Mammary epithelial cell (primary cell): ENCODE measurements at regions not wholly inside any gene's neighbourhood (a gene's known extent, or its start where the extent isn't known, plus 50 kb on each side); places are given as distances from the start of the nearest gene placed in this dataset.
"Not testable (repeated sequence)": the region's sequence is repeated elsewhere in the genome, so short reads cannot be mapped to it uniquely, and the experiment has no call there.

Experiments
- EZH2 ChIP-seq: IDR thresholded peaks from 2 replicates; pipeline ENCODE4 v1.6.1; 2012; ENCODE audit warnings: low read length, inconsistent platforms, borderline replicate concordance
- TF ChIP-seq, protein P1 (sequence below), 2 donors: IDR thresholded peaks in 1 of 2; conservative IDR thresholded peaks in 1 of 2; 2 replicates each; pipeline ENCODE4 v1.5.1; 2011 to 2012; ENCODE audit warnings: inconsistent platforms in 2 of 2, low read length in 2 of 2, mild to moderate bottlenecking in 2 of 2, control low read depth in 1 of 2, low read depth in 1 of 2; ENCODE audit not compliant: insufficient read depth in 1 of 2; ENCODE audit errors: extremely low read depth in 1 of 2

GRCh38 chr1:80288750-80289149 lies 1282.2 kb upstream of the ADGRL4 start:
- TF ChIP-seq, protein P1, sequence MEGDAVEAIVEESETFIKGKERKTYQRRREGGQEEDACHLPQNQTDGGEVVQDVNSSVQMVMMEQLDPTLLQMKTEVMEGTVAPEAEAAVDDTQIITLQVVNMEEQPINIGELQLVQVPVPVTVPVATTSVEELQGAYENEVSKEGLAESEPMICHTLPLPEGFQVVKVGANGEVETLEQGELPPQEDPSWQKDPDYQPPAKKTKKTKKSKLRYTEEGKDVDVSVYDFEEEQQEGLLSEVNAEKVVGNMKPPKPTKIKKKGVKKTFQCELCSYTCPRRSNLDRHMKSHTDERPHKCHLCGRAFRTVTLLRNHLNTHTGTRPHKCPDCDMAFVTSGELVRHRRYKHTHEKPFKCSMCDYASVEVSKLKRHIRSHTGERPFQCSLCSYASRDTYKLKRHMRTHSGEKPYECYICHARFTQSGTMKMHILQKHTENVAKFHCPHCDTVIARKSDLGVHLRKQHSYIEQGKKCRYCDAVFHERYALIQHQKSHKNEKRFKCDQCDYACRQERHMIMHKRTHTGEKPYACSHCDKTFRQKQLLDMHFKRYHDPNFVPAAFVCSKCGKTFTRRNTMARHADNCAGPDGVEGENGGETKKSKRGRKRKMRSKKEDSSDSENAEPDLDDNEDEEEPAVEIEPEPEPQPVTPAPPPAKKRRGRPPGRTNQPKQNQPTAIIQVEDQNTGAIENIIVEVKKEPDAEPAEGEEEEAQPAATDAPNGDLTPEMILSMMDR (conservative IDR thresholded peaks at IDR 0.05 in 1 of 2, IDR thresholded peaks at IDR 0.05 in 1 of 2; ENCODE audit: extremely low read depth in 1 of 2, insufficient read depth in 1 of 2, low read depth in 1 of 2, low read length in 2 of 2): not testable (repeated sequence)
- not testable (repeated sequence) for TF ChIP-seq EZH2
